GM23338 (cell line): ENCODE measurements at regions not wholly inside any gene's neighbourhood (a gene's known extent, or its start where the extent isn't known, plus 50 kb on each side); places are given as distances from the start of the nearest gene placed in this dataset.

Experiments used
- CREB1 ChIP-seq: fragments of 250-450 bp; sonication (Bioruptor Pico); IDR thresholded peaks from 2 replicates; pipeline ENCODE4 v1.5.0; 2020; ENCODE audit warnings: low read depth, mild to moderate bottlenecking, moderate library complexity
- EZH2 ChIP-seq: fragments of 200-600 bp; sonication (generic); IDR thresholded peaks from one replicate; pipeline ENCODE4 v1.8.0; 2017; ENCODE audit warnings: antibody characterized with exemption, mild to moderate bottlenecking, low read depth; ENCODE audit not compliant: unreplicated experiment
- EZH2phosphoT487 ChIP-seq: fragments of 200-600 bp; sonication (generic); IDR thresholded peaks from one replicate; pipeline ENCODE4 v1.8.1; 2018; ENCODE audit warnings: antibody characterized with exemption; ENCODE audit not compliant: unreplicated experiment
- JUNB ChIP-seq: IDR thresholded peaks from one replicate; pipeline ENCODE4 v1.6.1; 2016; ENCODE audit warnings: antibody characterized with exemption; ENCODE audit not compliant: unreplicated experiment
- POLR2AphosphoS5 ChIP-seq: IDR thresholded peaks from 2 replicates; pipeline ENCODE4 v1.6.1; 2016; ENCODE audit warnings: antibody characterized with exemption, low read depth
- STAT1 ChIP-seq: IDR thresholded peaks from one replicate; pipeline ENCODE4 v1.6.1; 2016; ENCODE audit warnings: antibody characterized with exemption; ENCODE audit not compliant: unreplicated experiment
- TF ChIP-seq, protein P1 (sequence below): IDR thresholded peaks from one replicate; pipeline ENCODE4 v1.6.1; 2018; ENCODE audit warnings: antibody characterized with exemption; ENCODE audit not compliant: unreplicated experiment
- TF ChIP-seq, protein P2 (sequence below), 2 experiments: fragments of 200-600 bp in 1 of 2; sonication (generic) in 1 of 2; conservative IDR thresholded peaks; 2 replicates each; pipeline versions ENCODE4 v1.5.1 to v1.6.1; 2016 to 2017; ENCODE audit warnings: antibody characterized with exemption in 2 of 2, low read depth in 2 of 2, mild to moderate bottlenecking in 2 of 2, moderate library complexity in 1 of 2

- TF ChIP-seq EZH2 (no peak), POLR2AphosphoS5 (no peak), EZH2phosphoT487 (no peak), STAT1 (no peak), JUNB (no peak), CREB1 (CRISPR knock-in tag) (no peak)
- TF ChIP-seq, protein P1, sequence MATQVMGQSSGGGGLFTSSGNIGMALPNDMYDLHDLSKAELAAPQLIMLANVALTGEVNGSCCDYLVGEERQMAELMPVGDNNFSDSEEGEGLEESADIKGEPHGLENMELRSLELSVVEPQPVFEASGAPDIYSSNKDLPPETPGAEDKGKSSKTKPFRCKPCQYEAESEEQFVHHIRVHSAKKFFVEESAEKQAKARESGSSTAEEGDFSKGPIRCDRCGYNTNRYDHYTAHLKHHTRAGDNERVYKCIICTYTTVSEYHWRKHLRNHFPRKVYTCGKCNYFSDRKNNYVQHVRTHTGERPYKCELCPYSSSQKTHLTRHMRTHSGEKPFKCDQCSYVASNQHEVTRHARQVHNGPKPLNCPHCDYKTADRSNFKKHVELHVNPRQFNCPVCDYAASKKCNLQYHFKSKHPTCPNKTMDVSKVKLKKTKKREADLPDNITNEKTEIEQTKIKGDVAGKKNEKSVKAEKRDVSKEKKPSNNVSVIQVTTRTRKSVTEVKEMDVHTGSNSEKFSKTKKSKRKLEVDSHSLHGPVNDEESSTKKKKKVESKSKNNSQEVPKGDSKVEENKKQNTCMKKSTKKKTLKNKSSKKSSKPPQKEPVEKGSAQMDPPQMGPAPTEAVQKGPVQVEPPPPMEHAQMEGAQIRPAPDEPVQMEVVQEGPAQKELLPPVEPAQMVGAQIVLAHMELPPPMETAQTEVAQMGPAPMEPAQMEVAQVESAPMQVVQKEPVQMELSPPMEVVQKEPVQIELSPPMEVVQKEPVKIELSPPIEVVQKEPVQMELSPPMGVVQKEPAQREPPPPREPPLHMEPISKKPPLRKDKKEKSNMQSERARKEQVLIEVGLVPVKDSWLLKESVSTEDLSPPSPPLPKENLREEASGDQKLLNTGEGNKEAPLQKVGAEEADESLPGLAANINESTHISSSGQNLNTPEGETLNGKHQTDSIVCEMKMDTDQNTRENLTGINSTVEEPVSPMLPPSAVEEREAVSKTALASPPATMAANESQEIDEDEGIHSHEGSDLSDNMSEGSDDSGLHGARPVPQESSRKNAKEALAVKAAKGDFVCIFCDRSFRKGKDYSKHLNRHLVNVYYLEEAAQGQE = no peak
- TF ChIP-seq, protein P2, sequence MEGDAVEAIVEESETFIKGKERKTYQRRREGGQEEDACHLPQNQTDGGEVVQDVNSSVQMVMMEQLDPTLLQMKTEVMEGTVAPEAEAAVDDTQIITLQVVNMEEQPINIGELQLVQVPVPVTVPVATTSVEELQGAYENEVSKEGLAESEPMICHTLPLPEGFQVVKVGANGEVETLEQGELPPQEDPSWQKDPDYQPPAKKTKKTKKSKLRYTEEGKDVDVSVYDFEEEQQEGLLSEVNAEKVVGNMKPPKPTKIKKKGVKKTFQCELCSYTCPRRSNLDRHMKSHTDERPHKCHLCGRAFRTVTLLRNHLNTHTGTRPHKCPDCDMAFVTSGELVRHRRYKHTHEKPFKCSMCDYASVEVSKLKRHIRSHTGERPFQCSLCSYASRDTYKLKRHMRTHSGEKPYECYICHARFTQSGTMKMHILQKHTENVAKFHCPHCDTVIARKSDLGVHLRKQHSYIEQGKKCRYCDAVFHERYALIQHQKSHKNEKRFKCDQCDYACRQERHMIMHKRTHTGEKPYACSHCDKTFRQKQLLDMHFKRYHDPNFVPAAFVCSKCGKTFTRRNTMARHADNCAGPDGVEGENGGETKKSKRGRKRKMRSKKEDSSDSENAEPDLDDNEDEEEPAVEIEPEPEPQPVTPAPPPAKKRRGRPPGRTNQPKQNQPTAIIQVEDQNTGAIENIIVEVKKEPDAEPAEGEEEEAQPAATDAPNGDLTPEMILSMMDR (conservative IDR thresholded peaks at IDR 0.05; ENCODE audit: low read depth in 2 of 2) = no peak
Measured at GRCh38 chr15:36370731-36371112, 208.7 kb upstream of the CDIN1 start.
